HG02943 (cell line): ENCODE measurements at regions not wholly inside any gene's neighbourhood (a gene's known extent, or its start where the extent isn't known, plus 50 kb on each side); places are given as distances from the start of the nearest gene placed in this dataset.

Experiments
- ATAC-seq: cut with Tn5 transposase; IDR thresholded peaks from one replicate; pipeline ENCODE4 v1.9.1; 2021; ENCODE audit warnings: mild to moderate bottlenecking, low read depth, moderate library complexity; ENCODE audit not compliant: unreplicated experiment

DNA sequence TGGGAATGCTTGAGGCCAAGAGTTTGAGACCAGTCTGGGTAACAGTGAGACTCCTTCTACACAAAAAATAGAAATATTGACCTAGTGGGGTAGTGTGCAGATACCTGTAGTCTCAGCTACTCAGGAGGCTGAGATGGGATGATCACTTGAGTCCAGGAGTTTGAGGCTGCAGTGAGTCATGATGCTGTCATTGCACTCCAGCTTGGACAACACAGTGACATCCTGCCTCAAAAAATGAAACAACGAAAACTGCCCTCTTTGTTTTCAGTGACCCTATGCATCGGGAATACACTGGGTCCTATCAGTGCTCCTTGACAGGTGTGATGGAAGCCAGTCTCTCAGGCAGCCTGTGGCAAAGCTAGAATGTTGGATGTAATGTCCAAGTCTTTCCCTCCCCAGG, 311.5 kb upstream of the OR4E1 start:
- no peak for ATAC-seq

DNA sequence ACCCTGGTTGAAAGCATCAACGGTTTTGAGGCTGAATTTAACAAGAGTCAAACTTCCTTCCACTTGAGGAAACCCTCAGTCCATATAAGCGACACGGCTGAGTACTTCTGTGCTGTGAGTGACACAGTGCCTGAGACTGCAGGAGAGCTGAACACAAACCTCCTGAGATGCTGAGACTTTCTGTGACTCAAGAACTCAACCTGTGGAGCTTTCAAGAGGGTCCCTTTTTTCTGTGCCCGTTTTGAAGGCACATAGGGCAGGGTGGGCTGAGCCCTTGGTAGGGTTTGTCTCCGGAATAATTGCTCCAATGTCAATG, 305.3 kb upstream of the OR4E1 start:
- no peak for ATAC-seq

DNA sequence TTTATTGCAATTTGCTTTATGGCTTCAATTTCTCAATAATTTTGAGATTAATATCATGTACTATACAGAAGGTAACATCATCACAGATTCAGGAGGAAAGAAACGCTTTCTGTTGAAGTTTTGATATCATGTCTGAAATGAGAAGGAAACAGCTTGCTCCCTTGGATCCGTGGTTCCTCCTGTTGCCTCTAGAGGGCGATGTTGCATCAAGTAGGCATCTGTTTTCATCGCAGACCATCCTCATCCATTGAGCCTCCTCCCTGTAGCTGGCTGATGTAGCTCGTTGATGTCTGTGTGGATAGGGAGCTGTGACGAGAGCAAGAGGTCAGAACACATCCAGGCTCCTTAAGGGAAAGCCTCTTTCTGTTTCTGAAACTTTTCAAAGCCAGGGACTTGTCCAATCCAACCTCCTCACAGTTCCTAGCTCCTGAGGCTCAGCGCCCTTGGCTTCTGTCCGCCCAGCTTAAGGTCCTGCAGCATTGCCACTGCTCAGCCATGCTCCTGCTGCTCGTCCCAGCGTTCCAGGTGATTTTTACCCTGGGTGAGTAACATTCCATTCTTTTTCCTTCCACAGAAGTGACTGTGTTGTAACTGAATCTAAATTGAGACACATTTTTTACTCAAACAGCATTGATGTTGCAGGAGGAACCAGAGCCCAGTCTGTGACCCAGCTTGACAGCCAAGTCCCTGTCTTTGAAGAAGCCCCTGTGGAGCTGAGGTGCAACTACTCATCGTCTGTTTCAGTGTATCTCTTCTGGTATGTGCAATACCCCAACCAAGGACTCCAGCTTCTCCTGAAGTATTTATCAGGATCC, 304.8 kb upstream of the OR4E1 start:
- no peak for ATAC-seq

DNA sequence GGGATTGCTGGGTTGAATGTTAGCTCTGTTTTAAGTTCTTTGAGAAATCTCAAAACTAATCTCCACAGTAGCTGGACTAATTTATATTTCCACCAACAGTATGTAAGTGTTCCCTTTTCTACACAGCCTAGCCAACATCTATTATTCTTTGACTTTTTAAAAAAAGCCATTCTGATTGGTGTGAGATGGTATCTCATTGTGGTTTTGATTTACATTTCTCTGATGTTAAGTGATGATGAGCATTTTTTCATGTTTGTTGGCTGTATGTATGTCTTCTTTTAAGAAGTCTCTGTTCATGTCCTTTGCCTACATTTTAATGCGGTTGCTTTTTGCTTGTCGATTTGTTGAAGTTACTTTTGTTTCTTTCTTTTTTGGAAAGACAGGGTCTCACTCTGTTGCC, 301.1 kb upstream of the OR4E1 start:
- no peak for ATAC-seq

DNA sequence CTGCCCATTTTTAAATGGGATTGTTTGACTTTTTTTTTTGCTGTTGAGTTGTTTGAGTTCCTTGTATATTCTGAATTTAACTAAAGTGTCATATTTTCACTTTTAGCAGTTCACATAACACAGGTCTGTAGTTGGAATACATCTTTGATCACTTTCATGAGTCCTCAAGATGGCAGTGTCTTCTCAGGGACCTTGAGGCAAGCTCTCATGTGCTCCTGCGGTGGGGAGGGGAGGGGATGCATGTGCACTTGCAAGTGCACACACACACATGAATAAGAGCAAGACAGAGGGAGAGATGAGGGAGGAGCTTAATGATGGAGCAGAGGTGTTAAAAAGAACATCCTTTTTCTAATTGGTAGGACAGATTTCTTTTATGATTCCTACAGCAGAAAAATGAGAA, 291.4 kb upstream of the OR4E1 start:
- no peak for ATAC-seq

DNA sequence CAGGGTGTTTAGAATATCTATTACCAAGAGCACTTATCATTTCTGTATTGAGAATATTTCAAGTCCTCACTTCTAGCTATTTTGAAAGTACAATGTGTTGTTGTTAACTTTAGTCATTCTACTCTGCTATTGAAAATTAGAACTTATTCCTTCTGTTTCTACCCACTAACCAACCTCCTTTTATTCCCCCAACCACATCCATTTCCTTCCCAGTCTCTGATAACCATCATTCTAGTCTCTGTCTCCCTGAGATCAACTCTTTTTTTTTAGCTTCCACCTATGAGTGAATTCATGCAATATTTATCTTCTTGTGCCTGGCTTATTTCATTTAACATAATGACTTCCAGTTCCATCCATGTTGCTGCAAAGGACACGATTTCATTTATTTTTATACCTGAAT, 290.6 kb upstream of the OR4E1 start:
- no peak for ATAC-seq

DNA sequence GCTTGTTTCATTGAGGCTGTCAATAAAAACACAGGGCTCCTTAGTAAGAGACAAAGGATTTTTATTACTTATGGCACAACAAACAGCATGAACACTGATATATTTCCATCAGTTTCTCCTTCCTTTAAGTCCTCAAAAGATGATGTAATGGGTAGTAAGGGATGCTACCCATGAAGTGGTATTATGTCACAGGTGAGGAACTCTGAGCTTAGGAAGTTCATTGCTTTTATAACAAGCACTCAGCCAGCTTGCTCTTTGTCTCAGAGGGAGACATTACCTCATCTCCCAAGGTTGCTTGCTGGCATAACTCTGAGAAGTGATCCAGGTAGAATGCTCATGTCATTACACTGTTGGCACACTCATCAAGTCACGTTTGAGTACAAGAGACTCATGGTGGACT, 287.0 kb upstream of the OR4E1 start:
- no peak for ATAC-seq

DNA sequence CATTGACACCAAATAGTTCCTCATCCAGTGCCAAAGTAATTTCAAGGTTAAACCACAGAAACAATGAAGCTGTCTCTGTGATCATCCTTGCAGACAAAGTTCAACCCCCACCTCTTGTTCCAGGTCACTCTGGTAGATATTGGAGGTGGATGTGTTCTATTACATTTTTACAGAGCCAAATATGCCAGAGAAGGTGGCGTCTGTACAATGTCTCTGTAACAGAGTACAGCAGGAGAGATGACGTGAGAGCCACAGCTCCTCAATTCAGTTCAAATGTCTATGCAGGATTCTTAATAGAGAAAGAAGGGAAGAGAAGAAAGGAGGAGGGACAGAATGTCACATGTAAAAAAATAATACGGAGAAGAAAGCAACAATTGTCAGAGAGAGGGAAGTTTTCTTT, 268.3 kb upstream of the OR4E1 start:
- ATAC-seq, result no peak

DNA sequence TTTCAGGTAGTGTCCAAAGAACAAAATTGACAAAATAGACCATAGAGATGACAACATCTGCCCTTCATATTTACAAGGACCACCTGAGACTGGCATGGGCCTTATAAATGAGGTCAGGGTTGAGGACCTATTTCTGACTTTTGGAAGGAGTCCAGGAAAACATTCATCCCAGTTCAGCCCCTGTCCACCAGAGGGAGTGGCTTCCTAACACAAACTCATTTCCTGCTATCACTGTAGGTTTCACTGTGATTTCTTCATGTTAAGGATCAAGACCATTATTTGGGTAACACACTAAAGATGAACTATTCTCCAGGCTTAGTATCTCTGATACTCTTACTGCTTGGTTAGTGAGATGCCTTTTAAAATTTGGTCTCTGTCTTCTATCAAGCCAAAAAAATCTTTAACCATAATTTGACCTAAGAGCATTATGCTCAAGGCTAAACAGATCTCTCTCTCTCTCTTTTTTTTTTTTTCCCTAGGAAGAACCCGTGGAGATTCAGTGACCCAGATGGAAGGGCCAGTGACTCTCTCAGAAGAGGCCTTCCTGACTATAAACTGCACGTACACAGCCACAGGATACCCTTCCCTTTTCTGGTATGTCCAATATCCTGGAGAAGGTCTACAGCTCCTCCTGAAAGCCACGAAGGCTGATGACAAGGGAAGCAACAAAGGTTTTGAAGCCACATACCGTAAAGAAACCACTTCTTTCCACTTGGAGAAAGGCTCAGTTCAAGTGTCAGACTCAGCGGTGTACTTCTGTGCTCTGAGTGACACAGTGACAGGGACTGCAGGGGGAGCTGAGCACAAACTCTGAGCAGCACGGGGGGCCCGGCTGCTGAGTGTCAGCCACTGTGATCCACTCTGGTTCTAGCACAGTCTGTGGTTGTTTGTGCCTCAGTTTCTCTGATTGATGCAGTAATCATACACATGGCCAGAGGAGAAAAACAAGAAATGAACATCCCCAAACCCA, 267.6 kb upstream of the OR4E1 start:
- ATAC-seq, result no peak

DNA sequence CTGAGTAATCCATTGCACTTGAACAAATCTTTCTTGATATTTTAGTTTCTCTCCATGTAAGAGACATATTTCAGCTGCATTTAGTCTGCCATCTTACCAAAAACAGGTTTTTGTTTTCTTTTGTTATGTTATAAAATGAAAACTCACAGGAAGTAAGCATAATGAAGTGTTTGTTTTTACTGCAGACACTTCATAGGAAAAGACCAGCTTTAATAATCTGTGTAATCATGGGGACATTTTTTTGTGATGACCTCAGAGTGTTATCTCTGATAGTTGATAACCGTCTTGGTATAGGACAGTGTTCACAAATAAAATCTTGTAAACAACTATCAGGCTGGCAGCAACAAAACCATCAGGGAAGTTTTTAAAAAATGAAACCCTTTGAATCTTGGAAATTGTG, 266.2 kb upstream of the OR4E1 start:
- no peak for ATAC-seq

DNA sequence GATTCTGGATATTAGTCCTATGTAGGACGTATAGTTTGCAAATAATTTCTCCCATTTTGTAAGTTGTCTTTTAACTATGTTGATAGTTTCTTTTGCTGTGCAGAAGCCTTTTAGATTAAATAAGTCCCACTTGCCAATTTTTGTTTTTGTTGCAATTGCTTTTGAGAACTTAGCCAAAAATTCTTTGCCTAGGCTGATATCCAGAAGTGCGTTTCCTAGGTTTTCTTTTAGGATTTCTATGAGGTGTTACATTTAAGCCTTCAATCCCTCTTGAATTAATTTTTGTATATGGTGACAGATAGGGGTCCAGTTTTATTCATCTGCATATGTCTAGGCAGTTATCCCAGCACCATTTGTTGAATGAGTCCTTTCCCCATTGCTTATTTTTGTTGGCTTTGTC, 264.4 kb upstream of the OR4E1 start:
- no peak for ATAC-seq

DNA sequence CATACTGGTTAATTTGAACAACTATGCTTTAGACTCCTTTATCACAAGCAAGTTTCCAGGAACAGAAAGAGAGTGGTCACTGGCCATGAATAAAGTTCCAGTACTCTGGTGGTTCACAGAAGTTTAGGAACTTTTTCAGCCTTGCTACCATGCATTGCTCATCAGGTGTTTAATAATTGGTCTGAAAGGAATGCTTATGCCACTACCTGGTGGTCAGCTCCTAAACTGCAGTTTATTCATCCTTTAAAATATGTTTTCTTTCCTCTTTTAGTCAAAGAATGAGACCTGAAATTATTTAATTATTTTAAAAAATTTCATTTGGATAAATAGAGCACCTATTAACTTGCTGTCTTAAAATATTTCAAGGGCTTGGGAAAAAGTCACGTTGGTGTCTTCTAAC, 260.1 kb upstream of the OR4E1 start:
- ATAC-seq, result no peak

DNA sequence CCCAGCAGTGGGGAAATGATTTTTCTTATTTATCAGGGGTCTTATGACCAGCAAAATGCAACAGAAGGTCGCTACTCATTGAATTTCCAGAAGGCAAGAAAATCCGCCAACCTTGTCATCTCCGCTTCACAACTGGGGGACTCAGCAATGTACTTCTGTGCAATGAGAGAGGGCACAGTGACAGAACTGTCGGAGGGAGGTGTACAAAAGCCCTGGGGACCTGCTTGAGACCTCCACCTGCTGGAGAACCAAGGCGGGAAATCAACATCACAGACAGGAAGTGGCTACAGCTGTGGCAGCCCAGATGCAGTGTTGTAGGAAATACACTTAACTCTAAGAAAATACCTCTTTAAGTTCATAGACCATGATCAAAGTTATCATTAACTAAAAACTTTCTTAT, 250.9 kb upstream of the OR4E1 start:
- peak; percentile 91 for ATAC-seq

DNA sequence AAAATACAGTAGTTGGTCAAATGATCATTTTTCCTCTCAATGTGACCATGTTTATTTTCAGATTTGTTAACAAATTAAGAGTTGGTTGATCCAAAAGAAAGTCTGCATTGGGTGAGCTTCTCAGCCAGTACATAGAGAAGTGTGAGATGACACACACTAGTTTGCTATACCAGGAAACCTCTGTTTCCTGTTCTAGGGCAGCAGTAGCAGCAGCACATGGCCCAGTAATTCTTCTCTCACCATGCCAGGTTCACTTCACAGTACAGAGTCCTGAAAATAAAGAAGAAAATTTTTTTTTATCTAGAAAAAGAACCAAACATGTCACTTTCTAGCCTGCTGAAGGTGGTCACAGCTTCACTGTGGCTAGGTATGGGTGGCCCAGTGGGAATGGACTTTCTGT, 250.2 kb upstream of the OR4E1 start:
- ATAC-seq, result peak; percentile 61

DNA sequence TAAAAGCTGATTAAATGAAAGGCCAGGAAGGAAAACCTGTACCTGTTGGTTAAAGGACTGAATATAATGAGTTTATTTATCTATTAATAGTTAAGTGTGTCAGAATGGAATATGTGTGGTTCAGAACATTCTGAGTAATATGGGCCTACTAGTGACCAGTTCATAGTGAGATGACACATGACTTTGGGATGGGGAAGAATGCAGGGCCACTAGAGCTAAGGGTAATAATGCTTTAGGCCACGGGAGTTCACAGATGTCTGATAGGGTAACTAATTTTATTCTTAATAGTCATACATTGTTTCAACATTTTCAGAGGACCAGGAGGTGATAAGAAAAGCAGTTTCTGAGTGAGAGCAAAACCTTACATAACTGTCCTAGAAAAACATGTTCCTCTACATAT, 247.8 kb upstream of the OR4E1 start:
- no peak for ATAC-seq

DNA sequence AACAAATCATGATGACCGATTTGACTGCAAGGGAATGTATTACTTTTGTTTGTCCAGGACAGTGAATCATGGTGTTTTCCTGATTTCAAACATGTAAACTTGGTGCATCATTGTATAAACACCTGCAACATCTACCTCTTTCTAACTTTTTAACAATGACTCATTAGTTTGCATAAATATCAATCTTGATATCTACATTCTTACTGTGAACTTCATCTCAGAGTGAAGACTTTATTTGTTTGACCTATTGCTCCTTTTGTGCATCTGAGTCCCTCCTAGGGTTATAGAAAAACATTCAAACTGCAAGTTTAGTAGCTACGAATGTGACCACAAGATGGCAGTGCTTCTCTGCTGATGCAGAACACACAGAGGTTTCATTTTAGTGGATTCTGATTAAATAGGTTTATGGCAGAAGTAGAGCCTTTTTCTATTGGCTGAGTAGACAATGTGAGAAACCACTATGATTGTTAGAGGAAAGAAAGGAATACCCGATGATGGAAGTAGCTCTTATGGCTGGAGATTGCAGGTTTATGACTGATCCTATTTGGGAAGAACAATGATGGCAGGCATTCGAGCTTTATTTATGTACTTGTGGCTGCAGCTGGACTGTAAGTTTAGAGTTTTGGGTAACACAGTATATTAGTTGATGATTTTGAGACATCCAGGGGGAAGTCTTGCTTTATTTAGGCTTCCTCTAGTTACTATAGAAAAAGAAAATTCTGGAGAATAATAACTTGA, 244.2 kb upstream of the OR4E1 start:
- ATAC-seq, result no peak

DNA sequence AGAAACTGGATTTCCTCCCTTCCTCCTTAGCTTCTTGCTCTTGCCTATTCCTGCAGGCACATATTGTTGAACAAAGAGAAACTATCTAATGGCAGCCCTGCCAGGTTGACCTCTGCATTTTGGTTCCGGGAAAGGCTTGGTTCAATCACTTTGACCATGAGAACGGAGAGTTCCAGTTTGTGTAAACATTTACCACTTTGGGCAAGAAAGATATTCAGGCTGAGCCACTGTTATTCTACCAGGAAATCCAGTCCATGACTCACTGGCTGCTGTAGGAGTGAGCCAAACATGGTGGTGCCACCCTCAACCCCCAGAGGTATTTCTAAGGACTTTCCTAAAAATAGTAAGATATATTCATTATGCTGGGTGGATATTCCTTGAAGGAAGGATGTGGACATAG, 242.2 kb upstream of the OR4E1 start:
- ATAC-seq, result no peak

DNA sequence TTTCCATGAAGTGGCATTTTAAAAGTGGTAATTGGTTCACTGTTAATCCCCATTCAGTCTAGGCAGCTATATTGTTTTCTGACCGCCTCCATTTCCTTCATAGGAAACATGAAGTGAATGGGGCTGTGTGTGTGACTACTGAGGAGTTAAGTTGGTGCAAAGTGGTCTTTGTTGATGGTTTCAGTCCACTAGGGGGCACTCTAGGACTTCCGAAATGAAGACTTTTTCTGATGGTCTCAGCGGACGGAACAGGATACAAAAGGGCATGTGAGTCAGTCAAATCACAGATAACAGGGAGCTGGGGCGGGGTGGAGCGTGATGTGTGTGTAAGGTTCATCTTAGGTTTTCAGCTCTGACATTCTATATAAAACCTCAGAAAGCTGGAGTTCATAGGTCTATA, 240.1 kb upstream of the OR4E1 start:
- ATAC-seq, result no peak

DNA sequence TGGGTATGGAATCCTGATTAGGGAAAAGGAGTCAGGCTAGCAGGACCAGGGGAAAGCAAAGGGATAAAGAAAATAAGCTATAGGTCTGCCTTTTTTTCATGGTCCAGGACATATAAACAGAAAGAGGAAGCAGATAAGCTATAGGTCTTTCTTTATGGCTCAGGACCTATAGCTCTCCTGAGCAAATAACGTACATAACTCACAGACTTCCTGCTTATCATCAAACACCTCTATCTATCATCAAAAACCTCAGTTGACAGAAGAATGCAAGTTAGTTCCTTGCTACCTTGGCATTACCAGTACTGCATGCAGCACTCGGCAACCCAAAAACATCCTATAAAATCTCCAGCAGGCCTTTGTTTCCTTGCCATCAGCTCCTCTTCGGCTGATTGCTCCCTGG, 238.7 kb upstream of the OR4E1 start:
- no peak for ATAC-seq

DNA sequence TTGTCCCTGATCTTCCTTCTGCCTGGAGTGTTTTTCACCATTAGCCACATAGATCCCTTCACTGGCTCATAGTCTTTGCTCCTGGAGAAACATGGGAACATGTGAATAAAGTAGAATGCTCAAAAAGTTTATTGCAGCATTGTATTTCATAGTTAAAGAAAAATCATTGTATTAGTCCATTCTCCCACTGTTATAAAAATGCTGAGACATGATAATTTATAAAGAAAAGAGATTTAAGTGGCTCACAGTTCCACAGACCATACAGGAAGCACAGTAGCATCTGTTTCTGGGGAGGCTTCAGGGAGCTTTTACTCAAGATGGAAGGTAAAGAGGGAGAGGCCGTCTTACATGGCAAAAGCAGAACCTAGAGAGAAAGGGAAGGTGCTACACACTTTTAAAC, 238.3 kb upstream of the OR4E1 start:
- no peak for ATAC-seq

DNA sequence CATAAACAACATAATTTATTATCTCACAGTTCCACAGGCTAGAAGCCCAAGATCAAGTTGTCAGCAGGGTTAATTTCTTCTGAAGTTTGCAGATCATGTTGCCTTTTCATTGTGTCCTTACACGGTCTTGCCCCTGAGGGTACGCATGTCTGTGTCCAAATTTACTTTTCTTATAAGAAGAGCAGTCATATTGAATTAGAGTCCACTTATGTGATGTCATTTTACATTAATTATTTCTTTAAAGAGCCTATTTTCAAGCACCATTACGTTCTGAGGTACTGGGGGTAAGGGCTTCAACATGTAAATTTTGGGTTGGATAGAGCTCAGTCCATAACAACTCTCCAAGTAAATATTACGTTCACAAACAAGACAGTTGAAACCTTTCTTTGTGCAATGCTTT, 236.6 kb upstream of the OR4E1 start:
- no peak for ATAC-seq
